MV-4-11 (cell line): ENCODE measurements at regions not wholly inside any gene's neighbourhood (a gene's known extent, or its start where the extent isn't known, plus 50 kb on each side); places are given as distances from the start of the nearest gene placed in this dataset.

Experiments
- DNase-seq: peaks from one replicate; lab custom pipeline; 2025; lab: John Stamatoyannopoulos, UW

DNA sequence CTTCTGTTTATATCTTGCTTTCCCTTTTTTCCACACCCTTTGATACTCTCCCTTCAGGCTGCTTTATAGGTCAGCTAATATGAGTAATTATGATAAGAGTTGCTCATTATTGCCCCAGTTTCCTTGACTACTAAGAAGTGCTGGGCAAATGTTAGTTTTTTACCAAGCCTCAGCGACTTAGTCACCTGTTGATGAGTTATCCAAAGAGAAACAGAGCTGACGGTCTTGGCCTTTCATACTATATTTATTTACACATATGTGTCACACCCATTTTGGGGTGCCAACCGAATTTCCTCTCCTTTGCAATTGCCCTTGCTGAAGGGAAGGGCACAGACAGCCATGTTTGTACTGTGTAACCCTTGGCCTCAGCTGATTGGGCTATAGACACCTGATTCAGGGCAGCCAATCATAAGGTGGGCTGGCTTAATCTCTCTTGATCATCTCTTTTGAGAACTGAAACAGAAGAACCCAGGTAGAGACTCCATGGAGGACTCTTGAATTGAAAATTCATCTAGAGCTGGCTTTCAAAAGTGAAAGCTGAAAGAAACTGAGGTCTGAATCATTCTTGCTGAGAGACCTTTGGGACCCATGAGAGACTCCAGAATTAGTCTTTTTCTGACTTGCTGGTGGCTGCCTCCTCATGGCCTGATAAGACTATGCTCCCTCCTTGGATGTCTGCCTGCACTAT, 111.7 kb upstream of the RPS6KA3 start:
- no peak for DNase-seq

- DNase-seq, result peak; percentile 89
Measured at GRCh38 chrX:20374900-20375438, 108.3 kb upstream of the RPS6KA3 start.

DNA sequence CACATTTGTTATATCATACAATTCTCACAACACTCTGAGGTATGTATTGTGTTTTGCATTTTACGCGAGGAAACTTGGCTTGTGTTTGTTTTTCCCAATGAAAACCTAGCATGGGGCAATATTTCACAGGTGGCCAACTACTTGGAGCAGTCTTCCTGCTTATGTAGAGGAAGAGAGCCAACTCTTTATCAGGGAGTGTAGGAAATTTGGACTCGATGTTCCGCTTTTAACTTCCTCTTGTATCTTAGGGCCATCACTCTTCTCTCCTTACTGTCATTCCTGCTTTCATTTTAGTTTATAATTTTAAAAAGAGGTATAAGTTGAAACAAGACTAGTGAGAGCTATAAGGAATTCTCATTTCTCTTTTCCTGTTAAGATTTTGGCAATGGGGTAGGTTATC, 107.7 kb upstream of the RPS6KA3 start:
- peak; percentile 16 for DNase-seq

DNA sequence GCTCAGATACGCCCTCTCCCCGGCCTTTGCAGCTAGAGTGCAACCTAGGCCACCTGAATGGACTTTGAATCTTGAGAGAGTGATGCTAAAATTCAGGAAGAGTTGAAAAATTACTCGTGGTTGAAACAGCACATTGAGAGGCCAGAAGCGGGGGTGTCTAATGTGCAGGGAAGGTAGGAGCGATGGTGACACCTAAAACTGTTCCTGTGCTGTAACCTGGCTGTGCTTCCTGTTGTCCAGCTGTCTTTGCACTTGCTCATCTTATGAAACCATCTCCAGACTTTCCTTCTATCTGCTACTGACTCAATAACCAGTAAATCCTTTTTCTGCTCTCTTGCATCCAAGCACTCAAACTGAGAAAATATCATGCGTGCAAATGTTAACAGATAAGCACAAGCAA, 106.4 kb upstream of the RPS6KA3 start:
- no peak for DNase-seq

DNA sequence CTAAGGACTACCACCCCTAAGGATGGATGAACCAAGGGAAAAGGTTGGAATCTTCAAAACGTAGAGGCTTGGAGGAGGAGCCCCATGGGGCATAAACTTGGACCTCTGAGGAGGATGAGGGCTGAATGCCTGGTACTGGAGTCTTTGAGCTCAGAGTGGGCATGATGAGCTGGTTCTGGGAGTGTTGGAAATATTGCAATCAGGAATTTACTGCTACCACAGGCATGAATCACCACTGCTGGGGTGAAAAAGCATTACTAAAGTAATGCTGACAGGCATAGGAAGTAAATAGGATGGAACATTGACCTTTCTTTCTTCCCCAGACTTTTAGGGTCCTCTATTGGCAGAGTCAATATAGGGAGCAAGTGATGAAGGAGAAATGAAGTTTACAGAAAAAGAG, 105.8 kb upstream of the RPS6KA3 start:
- DNase-seq, result peak; percentile 7

DNA sequence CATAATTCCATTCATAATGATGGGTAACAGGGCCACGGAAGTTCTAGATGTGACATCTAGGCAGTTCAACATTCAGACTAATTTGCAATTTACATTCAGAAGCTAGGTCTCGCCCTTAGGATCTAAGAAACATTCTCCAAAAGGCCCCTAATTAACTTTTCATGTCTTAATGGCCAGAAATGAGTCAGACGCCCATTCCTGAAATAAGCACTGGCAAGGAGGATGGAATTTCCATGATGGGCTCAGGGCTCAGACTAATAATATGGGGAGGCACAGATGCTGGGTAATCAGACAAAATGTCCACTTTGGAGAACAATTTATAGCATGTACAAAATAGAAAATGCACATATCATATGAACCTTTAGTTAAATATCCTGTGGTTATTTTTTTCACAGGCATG, 102.8 kb upstream of the RPS6KA3 start:
- DNase-seq, result no peak

DNA sequence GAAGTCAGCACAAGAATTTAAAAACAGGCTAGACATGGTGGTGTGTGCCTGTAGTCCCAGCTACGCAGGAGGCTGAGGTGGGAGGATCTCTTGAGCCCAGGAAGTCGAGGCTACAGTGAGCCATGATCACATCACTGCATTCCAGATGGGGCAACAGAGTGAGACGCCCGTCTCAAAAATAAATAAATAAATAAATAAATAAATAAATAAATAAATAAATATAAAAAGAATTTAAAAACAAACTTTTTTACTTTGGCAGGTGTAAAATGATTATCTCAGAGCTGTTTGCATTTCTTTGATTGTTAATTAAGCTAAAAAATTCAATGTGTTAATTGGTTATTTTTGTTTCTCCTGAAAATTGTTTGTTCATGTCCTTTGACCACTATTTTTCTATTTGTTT, 97.5 kb upstream of the RPS6KA3 start:
- no peak for DNase-seq

DNA sequence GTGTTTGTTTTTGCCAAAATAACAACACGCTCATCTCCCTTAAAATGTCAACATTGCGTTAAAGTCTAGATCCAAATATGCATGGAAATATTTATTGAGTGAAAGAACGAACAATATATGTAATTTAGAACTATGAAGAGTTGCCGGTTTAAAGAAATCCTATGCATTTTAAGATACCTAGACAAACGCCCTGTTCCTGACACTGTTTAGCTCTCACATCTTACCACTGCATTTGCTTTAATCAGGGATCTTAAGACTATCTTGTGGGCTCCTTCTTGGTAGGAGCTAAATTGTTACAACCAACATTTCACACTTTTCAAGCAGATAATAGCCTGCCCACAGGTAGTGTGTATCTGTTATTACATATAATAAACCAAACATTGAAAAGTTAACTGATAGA, 96.6 kb upstream of the RPS6KA3 start:
- no peak for DNase-seq

- DNase-seq, result peak; percentile 60
Measured at GRCh38 chrX:20362268-20363267, 95.9 kb upstream of the RPS6KA3 start.

GRCh38 chrX:20361890-20362262, 95.2 kb upstream of the RPS6KA3 start:
- no peak for DNase-seq

DNA sequence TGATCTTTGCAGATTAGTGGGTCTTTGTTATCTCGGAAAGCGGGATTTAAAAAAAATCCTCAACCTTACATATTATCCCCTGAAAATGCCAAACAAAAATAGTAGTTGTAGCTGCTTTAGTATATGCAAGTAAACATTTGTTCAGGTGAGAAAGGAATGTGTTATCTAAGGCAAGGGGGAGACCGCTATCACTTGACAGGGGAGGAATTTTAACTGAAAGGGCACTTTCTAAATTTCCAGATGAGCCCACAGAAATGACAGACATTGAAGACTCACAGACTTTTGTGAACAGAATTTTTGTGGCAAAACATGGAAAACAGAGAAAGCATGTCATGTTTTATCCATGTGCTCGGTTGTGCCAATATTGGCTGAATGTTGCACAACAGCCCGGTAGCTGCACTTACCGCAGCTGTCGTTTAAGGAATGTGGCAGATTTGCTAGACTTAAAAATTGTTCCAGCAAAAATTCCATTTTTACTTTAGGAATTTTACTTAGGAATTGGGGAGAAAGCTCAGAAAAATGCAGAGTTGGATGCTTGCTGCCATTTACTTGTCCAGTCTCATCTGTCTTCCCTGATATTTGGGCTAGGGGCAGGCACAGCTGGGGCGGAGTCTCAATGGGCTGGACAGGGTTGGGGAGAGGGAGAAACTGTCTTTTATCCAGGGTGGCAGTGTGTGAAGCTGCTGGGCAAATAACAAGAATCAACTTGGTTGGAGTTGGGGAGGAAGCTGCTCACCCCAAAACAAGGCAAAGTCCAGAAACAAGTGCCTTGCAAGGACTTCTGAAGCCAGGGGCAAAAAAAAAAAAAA, 94.6 kb upstream of the RPS6KA3 start:
- peak; percentile 48 for DNase-seq

DNA sequence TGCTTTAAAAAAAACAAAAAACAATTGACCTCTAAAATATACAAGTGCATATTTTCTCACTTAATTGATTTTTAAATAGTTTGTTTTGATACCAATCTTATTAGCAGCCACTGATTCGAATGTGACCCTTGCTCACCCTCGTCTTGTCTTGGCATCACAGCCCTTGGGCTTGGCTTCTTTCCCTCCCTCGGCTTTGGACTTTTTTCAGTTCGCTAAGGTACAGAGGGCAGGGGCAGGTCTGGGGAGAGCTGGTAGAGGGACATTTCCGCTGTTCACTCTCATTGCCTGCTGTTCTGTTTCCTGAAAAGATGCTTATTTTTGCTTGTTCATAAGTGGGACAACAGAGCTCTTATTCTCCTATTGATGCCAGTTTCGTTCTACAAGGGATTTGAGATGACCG, 88.5 kb upstream of the RPS6KA3 start:
- no peak for DNase-seq

- no peak for DNase-seq
Measured at GRCh38 chrX:20354505-20354904, 87.8 kb upstream of the RPS6KA3 start.

DNA sequence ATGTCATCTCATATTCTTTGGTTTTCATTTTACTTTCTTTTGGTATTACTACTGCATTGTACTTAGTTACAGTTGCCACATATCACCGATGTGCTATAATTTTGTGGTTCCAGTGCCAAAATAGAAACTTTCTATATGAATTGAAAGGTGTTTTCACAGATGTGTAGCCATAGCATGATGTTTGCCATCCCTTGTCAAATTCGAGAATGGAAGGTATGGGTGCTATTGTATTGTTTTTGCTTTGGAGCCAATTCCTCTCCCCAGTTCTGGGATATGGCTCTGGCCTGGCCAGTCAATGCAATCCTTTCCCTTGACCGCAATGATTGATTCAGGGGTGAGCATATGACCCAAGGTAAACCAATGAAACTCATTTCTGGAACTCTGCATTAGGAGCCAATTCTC, 86.2 kb upstream of the RPS6KA3 start:
- no peak for DNase-seq

DNA sequence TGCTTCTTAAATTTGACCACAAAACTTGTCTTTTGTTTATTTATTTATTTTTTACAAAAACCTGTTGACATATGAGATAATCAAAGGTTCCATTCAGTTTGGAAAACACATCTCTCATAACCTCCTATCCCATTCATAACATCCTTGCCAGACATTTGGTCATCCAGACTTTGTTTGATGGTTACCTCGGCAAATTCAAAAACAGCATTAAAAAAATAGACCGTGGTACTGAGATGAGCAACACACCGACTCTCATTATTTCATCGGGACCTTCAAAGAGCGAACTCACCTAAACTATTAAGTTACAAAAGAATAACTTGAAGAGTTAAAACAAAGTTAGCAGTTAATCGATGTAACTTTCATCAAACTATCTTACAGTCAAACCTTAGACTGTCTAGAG, 85.8 kb upstream of the RPS6KA3 start:
- no peak for DNase-seq

DNA sequence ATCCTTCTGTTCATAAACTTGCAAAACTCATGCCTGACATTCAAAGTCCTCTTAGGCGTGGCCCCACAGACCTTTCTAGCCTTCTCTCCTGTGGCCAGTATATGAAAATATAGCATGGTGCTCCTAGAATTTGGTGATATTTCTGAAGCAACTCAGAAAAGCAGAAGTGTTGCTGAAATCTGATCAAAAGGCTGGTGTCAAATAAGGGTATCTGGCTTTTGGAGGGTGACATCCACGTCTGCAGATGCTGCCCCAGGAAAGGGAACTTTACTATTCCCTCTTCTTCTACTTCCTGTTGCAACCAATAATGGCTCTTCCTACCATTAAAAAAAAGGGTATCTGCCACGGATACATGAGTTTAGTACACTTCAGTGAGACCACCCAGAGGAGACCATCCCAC, 83.9 kb upstream of the RPS6KA3 start:
- DNase-seq, result peak; percentile 53

DNA sequence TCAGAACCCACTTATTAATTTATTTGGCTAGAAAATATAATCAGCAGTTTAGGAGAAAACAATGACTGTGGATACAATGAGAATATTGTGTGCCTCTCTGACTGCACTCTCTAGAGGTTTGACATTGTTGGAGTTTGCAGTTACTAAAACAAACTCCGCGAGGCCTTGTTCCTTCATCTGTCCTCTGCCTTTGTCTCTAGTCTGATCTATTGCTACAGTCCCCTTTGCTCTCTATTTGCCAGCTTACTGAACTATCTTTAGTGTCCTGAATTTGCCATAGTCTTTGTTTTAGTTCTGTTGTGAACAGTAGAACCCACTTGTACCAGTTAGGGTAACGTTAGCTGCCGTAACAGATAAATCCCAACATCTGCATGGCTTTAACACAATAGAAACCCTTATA, 81.4 kb upstream of the RPS6KA3 start:
- DNase-seq, result no peak

GRCh38 chrX:20347481-20347880, 80.8 kb upstream of the RPS6KA3 start:
- DNase-seq, result no peak

DNA sequence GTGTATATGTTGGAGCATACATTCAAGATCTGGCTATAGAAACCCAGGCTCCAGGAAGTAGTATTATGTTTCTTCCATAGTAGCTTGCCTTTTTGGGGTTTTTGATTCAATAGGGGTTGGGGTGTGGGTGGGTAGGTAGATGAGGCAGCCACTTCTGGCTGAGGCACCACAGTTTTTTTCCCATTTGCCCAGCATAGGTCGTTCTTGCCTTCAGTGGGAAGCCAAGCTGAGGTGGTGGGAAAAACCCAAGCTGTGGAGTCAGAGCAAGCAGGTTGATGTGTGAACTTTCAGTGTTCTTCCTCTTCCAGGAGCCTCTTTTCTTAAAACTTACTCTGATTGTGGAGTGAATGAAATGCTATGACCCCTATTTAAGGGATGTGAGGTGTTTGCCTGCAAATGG, 67.0 kb upstream of the RPS6KA3 start:
- DNase-seq, result no peak

GRCh38 chrX:20330545-20330944, 63.8 kb upstream of the RPS6KA3 start:
- DNase-seq, result no peak

DNA sequence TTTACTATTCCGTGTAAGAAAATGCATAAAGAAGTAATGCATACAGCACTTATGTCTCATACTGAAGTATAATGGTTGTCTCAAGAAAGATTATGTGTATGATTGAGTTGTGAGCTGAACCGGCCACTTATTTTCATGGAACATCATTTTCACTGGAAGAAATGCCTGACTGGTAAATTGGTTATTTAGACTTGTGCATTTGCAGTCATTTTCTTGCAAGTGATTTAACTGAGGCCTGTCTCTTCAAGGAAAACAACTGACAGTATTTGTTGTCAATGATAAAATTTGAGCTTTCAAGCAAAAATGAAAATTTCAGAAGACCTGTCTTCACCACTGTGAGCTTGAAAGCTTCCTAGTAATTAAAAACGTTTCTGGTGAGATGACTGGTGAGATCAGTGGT, 62.7 kb upstream of the RPS6KA3 start:
- no peak for DNase-seq

- DNase-seq, result no peak
Measured at GRCh38 chrX:20325786-20326388, 59.2 kb upstream of the RPS6KA3 start.
